HEK293 (cell line): ENCODE measurements at regions not wholly inside any gene's neighbourhood (a gene's known extent, or its start where the extent isn't known, plus 50 kb on each side); places are given as distances from the start of the nearest gene placed in this dataset.

Experiments used
- BCL11B ChIP-seq: fragments of 450-650 bp; formaldehyde crosslinking; IDR thresholded peaks from 2 replicates; pipeline ENCODE4 v1.5.1; 2016; ENCODE audit warnings: low read depth, missing biosample characterization, missing genetic modification characterization
- CTCF ChIP-seq: fragments of 450-650 bp; formaldehyde crosslinking; IDR thresholded peaks from 2 replicates; pipeline ENCODE4 v1.5.1; 2016; ENCODE audit warnings: missing biosample characterization, missing genetic modification characterization
- KLF9 ChIP-seq: fragments of 450-650 bp; formaldehyde crosslinking; IDR thresholded peaks from 2 replicates; pipeline ENCODE4 v1.5.1; 2016; ENCODE audit warnings: missing biosample characterization, missing genetic modification characterization, low read depth
- SALL2 ChIP-seq: fragments of 450-650 bp; formaldehyde crosslinking; IDR thresholded peaks from 2 replicates; pipeline ENCODE4 v1.5.0; 2017; ENCODE audit warnings: missing biosample characterization, mild to moderate bottlenecking, missing genetic modification characterization, borderline replicate concordance
- ZBTB1 ChIP-seq: fragments of 450-650 bp; formaldehyde crosslinking; IDR thresholded peaks from 2 replicates; pipeline ENCODE4 v1.5.1; 2016; ENCODE audit warnings: missing biosample characterization, missing genetic modification characterization
- ZNF138 ChIP-seq: fragments of 450-650 bp; formaldehyde crosslinking; IDR thresholded peaks from 2 replicates; pipeline ENCODE4 v1.5.1; 2016; ENCODE audit warnings: missing biosample characterization, missing genetic modification characterization, borderline replicate concordance
- ZNF354C ChIP-seq: fragments of 450-650 bp; formaldehyde crosslinking; IDR thresholded peaks from 2 replicates; pipeline ENCODE4 v1.5.1; 2016; ENCODE audit warnings: missing biosample characterization, missing genetic modification characterization, low read depth, borderline replicate concordance
- ZNF544 ChIP-seq: fragments of 450-650 bp; formaldehyde crosslinking; IDR thresholded peaks from 2 replicates; pipeline ENCODE4 v1.5.0; 2017; ENCODE audit warnings: missing biosample characterization, missing genetic modification characterization
- ZNF555 ChIP-seq: fragments of 450-650 bp; formaldehyde crosslinking; conservative IDR thresholded peaks from 2 replicates; pipeline ENCODE4 v1.5.1; 2017; ENCODE audit warnings: missing biosample characterization, mild to moderate bottlenecking, missing genetic modification characterization, inconsistent platforms
- TF ChIP-seq, protein P1 (sequence below): fragments of 450-650 bp; formaldehyde crosslinking; IDR thresholded peaks from 2 replicates; pipeline ENCODE4 v1.5.1; 2016; ENCODE audit warnings: missing biosample characterization, missing genetic modification characterization
- TF ChIP-seq, protein P2 (sequence below): fragments of 450-650 bp; formaldehyde crosslinking; IDR thresholded peaks from 2 replicates; pipeline ENCODE4 v1.5.1; 2016; ENCODE audit warnings: missing biosample characterization, missing genetic modification characterization

- TF ChIP-seq CTCF (tag by site-specific recombination) = no peak
- TF ChIP-seq, protein P1, sequence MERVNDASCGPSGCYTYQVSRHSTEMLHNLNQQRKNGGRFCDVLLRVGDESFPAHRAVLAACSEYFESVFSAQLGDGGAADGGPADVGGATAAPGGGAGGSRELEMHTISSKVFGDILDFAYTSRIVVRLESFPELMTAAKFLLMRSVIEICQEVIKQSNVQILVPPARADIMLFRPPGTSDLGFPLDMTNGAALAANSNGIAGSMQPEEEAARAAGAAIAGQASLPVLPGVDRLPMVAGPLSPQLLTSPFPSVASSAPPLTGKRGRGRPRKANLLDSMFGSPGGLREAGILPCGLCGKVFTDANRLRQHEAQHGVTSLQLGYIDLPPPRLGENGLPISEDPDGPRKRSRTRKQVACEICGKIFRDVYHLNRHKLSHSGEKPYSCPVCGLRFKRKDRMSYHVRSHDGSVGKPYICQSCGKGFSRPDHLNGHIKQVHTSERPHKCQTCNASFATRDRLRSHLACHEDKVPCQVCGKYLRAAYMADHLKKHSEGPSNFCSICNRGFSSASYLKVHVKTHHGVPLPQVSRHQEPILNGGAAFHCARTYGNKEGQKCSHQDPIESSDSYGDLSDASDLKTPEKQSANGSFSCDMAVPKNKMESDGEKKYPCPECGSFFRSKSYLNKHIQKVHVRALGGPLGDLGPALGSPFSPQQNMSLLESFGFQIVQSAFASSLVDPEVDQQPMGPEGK (tag by site-specific recombination) = no peak
- TF ChIP-seq, protein P2, sequence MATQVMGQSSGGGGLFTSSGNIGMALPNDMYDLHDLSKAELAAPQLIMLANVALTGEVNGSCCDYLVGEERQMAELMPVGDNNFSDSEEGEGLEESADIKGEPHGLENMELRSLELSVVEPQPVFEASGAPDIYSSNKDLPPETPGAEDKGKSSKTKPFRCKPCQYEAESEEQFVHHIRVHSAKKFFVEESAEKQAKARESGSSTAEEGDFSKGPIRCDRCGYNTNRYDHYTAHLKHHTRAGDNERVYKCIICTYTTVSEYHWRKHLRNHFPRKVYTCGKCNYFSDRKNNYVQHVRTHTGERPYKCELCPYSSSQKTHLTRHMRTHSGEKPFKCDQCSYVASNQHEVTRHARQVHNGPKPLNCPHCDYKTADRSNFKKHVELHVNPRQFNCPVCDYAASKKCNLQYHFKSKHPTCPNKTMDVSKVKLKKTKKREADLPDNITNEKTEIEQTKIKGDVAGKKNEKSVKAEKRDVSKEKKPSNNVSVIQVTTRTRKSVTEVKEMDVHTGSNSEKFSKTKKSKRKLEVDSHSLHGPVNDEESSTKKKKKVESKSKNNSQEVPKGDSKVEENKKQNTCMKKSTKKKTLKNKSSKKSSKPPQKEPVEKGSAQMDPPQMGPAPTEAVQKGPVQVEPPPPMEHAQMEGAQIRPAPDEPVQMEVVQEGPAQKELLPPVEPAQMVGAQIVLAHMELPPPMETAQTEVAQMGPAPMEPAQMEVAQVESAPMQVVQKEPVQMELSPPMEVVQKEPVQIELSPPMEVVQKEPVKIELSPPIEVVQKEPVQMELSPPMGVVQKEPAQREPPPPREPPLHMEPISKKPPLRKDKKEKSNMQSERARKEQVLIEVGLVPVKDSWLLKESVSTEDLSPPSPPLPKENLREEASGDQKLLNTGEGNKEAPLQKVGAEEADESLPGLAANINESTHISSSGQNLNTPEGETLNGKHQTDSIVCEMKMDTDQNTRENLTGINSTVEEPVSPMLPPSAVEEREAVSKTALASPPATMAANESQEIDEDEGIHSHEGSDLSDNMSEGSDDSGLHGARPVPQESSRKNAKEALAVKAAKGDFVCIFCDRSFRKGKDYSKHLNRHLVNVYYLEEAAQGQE = no peak
- no peak for TF ChIP-seq ZNF555 (tag by site-specific recombination)
- TF ChIP-seq ZNF544 = no peak
- no peak for TF ChIP-seq SALL2 (tag by site-specific recombination)
- no peak for TF ChIP-seq ZNF354C (tag by site-specific recombination)
- no peak for TF ChIP-seq BCL11B (tag by site-specific recombination)
- TF ChIP-seq ZBTB1 (tag by site-specific recombination) = no peak
- no peak for TF ChIP-seq KLF9 (tag by site-specific recombination)
- no peak for TF ChIP-seq ZNF138 (tag by site-specific recombination)
Observed at GRCh38 chr13:38636761-38637160, 50.1 kb upstream of the FREM2 start.
